Keratinocyte (primary cell): ENCODE measurements at regions not wholly inside any gene's neighbourhood (a gene's known extent, or its start where the extent isn't known, plus 50 kb on each side); places are given as distances from the start of the nearest gene placed in this dataset.

Experiments
- EZH2 ChIP-seq: IDR thresholded peaks from one replicate; pipeline ENCODE4 v1.6.1; 2012; ENCODE audit warnings: inconsistent platforms, mild to moderate bottlenecking, low read length, moderate library complexity
- TF ChIP-seq, protein P1 (sequence below), 3 experiments: IDR thresholded peaks in 1 of 3; conservative IDR thresholded peaks in 1 of 3; optimal IDR thresholded peaks in 1 of 3; 2 replicates in 2 of 3; 3 replicates in 1 of 3; pipeline versions ENCODE3 to v1.5.1; 2011; ENCODE audit warnings: low read length in 3 of 3, mild to moderate bottlenecking in 3 of 3, moderate library complexity in 2 of 3, control low read depth in 1 of 3, inconsistent platforms in 1 of 3; ENCODE audit not compliant: insufficient read depth in 2 of 3; ENCODE audit errors: extremely low read depth in 1 of 3

- TF ChIP-seq, protein P1, sequence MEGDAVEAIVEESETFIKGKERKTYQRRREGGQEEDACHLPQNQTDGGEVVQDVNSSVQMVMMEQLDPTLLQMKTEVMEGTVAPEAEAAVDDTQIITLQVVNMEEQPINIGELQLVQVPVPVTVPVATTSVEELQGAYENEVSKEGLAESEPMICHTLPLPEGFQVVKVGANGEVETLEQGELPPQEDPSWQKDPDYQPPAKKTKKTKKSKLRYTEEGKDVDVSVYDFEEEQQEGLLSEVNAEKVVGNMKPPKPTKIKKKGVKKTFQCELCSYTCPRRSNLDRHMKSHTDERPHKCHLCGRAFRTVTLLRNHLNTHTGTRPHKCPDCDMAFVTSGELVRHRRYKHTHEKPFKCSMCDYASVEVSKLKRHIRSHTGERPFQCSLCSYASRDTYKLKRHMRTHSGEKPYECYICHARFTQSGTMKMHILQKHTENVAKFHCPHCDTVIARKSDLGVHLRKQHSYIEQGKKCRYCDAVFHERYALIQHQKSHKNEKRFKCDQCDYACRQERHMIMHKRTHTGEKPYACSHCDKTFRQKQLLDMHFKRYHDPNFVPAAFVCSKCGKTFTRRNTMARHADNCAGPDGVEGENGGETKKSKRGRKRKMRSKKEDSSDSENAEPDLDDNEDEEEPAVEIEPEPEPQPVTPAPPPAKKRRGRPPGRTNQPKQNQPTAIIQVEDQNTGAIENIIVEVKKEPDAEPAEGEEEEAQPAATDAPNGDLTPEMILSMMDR (optimal IDR thresholded peaks at IDR 0.05 in 1 of 3, IDR thresholded peaks at IDR 0.05 in 1 of 3, conservative IDR thresholded peaks at IDR 0.05 in 1 of 3; ENCODE audit: extremely low read depth in 1 of 3, insufficient read depth in 2 of 3, low read length in 3 of 3): no peak
- TF ChIP-seq EZH2: no peak
Measured at GRCh38 chr1:187631381-187631675, 802.6 kb downstream of the PLA2G4A start.
